OCI-LY7 (cell line): ENCODE measurements at regions not wholly inside any gene's neighbourhood (a gene's known extent, or its start where the extent isn't known, plus 50 kb on each side); places are given as distances from the start of the nearest gene placed in this dataset.

Experiments
- BruUV-seq: library from RNA; stranded (reverse); fragments of 400-500 nt; replicated peaks from 2 replicates; lab custom pipeline; 2021; lab: Mats Ljungman, UMichigan
- CTCF ChIA-PET: fragments of 300-600 bp; sonication (Branson Sonifier 250); formaldehyde crosslinking; loops from one replicate; lab custom pipeline; 2022; ENCODE audit warnings: antibody characterized with exemption; ENCODE audit not compliant: unreplicated experiment; lab: Charles Lee
- POLR2A ChIA-PET: fragments of 300-600 bp; sonication (Branson Sonifier 250); formaldehyde crosslinking; loops from one replicate; lab custom pipeline; 2022; ENCODE audit warnings: antibody characterized with exemption; lab: Charles Lee
- DNase-seq: peaks from one replicate; pipeline ENCODE4 v3.0.0-alpha.2; 2015; ENCODE audit warnings: low spot score
- H2AFZ ChIP-seq: fragments of 200-600 bp; sonication (generic), shearing (Covaris generic); 2 replicates; pipeline ENCODE4 v1.6.1; 2014; ENCODE audit warnings: mild to moderate bottlenecking, antibody characterized with exemption, low read length, moderate library complexity
- H3K27ac ChIP-seq: fragments of 200-600 bp; sonication (generic); 2 replicates; pipeline ENCODE4 v1.5.1; 2014; ENCODE audit warnings: mixed run types, low read depth, mild to moderate bottlenecking, moderate library complexity, low read length, inconsistent platforms; ENCODE audit not compliant: poor library complexity, severe bottlenecking
- H3K36me3 ChIP-seq: fragments of 200-600 bp; sonication (generic); 2 replicates; pipeline ENCODE4 v1.6.1; 2014; ENCODE audit warnings: mild to moderate bottlenecking, antibody characterized with exemption, low read length, moderate library complexity, mixed read lengths; ENCODE audit not compliant: insufficient read depth
- H3K4me1 ChIP-seq: fragments of 200-600 bp; sonication (generic); 2 replicates; pipeline ENCODE4 v1.5.1; 2014; ENCODE audit warnings: mild to moderate bottlenecking, low read length; ENCODE audit not compliant: insufficient read depth, poor library complexity, severe bottlenecking
- H3K4me2 ChIP-seq: fragments of 200-600 bp; sonication (generic); 2 replicates; pipeline ENCODE4 v1.6.1; 2014; ENCODE audit warnings: mild to moderate bottlenecking, low read length
- H3K4me3 ChIP-seq: fragments of 200-600 bp; sonication (generic); 2 replicates; pipeline ENCODE4 v1.5.1; 2014; ENCODE audit warnings: mild to moderate bottlenecking, low read depth, low read length; ENCODE audit not compliant: poor library complexity, severe bottlenecking
- H3K79me2 ChIP-seq: fragments of 200-600 bp; sonication (generic); 2 replicates; pipeline ENCODE4 v1.6.1; 2016; ENCODE audit warnings: low read depth, mild to moderate bottlenecking, low read length, moderate library complexity, mixed read lengths; ENCODE audit not compliant: insufficient read depth
- H3K9me2 ChIP-seq: fragments of 200-600 bp; sonication (generic); 2 replicates; pipeline ENCODE4 v1.6.1; 2016; ENCODE audit warnings: mild to moderate bottlenecking, low read length, mixed read lengths; ENCODE audit not compliant: insufficient read depth
- H3K9me3 ChIP-seq: fragments of 200-600 bp; sonication (generic); 2 replicates; pipeline ENCODE4 v1.6.1; 2014; ENCODE audit warnings: mild to moderate bottlenecking, mixed run types, low read length, mixed read lengths
- H4K20me1 ChIP-seq: fragments of 200-600 bp; sonication (generic); 2 replicates; pipeline ENCODE4 v1.6.1; 2014; ENCODE audit warnings: mild to moderate bottlenecking, antibody characterized with exemption, low read length, moderate library complexity, mixed read lengths; ENCODE audit not compliant: insufficient read depth
- EZH2phosphoT487 ChIP-seq: fragments of 200-600 bp; sonication (generic); IDR thresholded peaks from 2 replicates; pipeline ENCODE4 v1.6.1; 2018; ENCODE audit warnings: low read depth, borderline replicate concordance, mild to moderate bottlenecking, mixed run types, antibody characterized with exemption, low read length, moderate library complexity, mixed read lengths
- intact Hi-C: fragments of 100-400 bp; cut with micrococcal nuclease; formaldehyde crosslinking; loops from one replicate; pipeline ENCODE4 v1.10.0; 2022; ENCODE audit not compliant: unreplicated experiment
- TF ChIP-seq, protein P1 (sequence below): fragments of 200-600 bp; sonication (generic); conservative IDR thresholded peaks from 2 replicates; pipeline ENCODE4 v1.5.1; 2014; ENCODE audit warnings: mild to moderate bottlenecking, antibody characterized with exemption, low read length, moderate library complexity, mixed read lengths

DNA sequence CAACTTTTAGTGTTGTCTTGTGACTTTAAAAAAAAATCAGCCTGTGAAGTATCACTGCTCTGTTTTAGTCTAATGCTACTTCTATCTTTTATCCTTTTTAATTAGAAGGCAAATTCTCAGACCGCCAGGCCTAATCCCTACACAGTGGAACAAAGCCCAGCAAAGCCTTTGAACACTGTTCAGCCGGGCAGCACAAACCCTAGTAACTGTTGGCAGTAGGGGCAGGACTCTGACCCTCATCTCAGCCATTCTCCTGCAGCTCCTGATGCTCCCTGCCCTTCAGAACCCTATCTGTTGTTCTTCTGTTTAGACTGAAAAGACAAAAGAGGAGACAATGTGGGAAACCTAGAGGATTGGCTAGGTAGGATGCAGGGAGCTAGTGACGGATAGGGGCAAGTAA, 78.0 kb upstream of the OTX2 start:
- no peak overlapping the region for H3K4me3 ChIP-seq
- no peak for TF ChIP-seq EZH2phosphoT487
- TF ChIP-seq, protein P1, sequence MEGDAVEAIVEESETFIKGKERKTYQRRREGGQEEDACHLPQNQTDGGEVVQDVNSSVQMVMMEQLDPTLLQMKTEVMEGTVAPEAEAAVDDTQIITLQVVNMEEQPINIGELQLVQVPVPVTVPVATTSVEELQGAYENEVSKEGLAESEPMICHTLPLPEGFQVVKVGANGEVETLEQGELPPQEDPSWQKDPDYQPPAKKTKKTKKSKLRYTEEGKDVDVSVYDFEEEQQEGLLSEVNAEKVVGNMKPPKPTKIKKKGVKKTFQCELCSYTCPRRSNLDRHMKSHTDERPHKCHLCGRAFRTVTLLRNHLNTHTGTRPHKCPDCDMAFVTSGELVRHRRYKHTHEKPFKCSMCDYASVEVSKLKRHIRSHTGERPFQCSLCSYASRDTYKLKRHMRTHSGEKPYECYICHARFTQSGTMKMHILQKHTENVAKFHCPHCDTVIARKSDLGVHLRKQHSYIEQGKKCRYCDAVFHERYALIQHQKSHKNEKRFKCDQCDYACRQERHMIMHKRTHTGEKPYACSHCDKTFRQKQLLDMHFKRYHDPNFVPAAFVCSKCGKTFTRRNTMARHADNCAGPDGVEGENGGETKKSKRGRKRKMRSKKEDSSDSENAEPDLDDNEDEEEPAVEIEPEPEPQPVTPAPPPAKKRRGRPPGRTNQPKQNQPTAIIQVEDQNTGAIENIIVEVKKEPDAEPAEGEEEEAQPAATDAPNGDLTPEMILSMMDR: no peak
- H2AFZ ChIP-seq: no peak overlapping the region
- CTCF ChIA-PET: no interaction called here
- H3K9me3 ChIP-seq: no peaks in the 10 kb centered on the region
- H3K27ac ChIP-seq: no peak overlapping the region
- no peaks in the 10 kb centered on the region for H3K9me2 ChIP-seq
- BruUV-seq: no TSS peak
- no peaks in the 10 kb centered on the region for H4K20me1 ChIP-seq
- no peak overlapping the region for H3K4me2 ChIP-seq
- intact Hi-C loops: no loop called here
- no peaks in the 10 kb centered on the region for H3K36me3 ChIP-seq
- no peaks in the 10 kb centered on the region for H3K4me1 ChIP-seq
- no peaks in the 10 kb centered on the region for H3K79me2 ChIP-seq
- DNase-seq: no peak
- POLR2A ChIA-PET: no interaction called here

DNA sequence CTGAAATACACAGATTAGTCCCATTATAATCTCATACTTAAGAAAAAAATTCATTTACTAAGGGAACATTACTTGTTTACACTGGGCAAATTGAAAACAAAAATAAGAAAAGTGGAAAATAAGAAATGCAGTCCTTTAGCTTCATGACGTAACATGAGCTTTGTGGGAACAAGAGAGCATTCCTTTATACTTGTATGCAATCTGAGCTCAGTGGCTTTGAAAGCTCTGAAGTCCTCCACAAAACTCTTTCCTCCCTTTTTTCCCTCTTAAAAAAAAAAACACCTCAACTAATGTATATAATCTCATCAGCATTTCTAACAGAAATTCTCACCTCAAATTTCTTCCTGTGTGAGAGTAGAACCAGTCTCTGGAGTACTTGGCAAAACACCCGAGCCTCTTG, 76.9 kb upstream of the OTX2 start:
- Histone ChIP-seq H3K36me3 (no peaks in the 10 kb centered on the region), H3K9me3 (no peaks in the 10 kb centered on the region), H4K20me1 (no peaks in the 10 kb centered on the region), H3K4me1 (no peaks in the 10 kb centered on the region), H2AFZ (no peak overlapping the region), H3K4me3 (no peak overlapping the region), H3K27ac (no peak overlapping the region), H3K9me2 (no peaks in the 10 kb centered on the region), H3K4me2 (no peak overlapping the region), H3K79me2 (no peaks in the 10 kb centered on the region)
- no peak for DNase-seq
- no TSS peak for BruUV-seq
- ChIA-PET CTCF (no interaction called here), POLR2A (interaction anchor here (1.8 kb wide), 1 partner anchor 8 kb away, joined by 9 read pairs; no protein-coding TSS in a partner anchor)
- intact Hi-C loops: no loop called here
- TF ChIP-seq, protein P1: no peak
- no peak for TF ChIP-seq EZH2phosphoT487

DNA sequence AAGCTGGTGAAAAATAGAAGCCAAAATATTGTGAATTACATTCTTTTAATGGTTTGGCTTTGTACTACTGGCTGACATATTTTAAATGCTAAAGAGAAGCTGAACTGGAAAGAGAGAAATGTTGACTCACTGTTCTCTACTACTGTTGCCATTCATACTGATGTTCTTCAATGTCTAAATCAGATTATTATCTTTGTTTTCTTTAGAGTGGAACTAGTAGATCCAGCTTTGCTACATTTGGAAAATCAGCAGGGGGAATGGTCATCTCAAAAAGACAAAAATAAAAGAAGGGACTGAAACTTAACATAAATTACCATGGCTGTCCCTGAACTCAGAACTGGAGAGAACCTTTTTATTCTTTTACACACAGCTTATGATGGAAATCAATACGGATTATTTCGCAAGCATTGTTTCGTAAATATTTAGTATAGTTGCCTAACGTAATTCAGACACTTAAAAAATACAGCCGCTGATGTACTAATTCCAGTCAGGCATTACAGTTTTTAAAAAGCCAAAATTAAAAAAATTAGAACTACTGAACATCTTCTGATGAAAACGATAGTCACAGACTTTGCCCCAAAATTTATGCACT, 76.3 kb upstream of the OTX2 start:
- Histone ChIP-seq H3K79me2 (no peaks in the 10 kb centered on the region), H3K4me3 (no peak overlapping the region), H3K4me1 (no peaks in the 10 kb centered on the region), H2AFZ (no peak overlapping the region), H3K9me3 (no peaks in the 10 kb centered on the region), H3K36me3 (no peaks in the 10 kb centered on the region), H3K4me2 (no peak overlapping the region), H4K20me1 (no peaks in the 10 kb centered on the region), H3K27ac (no peak overlapping the region), H3K9me2 (no peaks in the 10 kb centered on the region)
- TF ChIP-seq EZH2phosphoT487: no peak
- TF ChIP-seq, protein P1: no peak
- no TSS peak for BruUV-seq
- DNase-seq: no peak
- POLR2A ChIA-PET: interaction anchor here (0.7 to 1.8 kb wide), 2 partner anchors 9 to 346 kb away, joined by 3 to 9 read pairs; no protein-coding TSS in a partner anchor
- CTCF ChIA-PET: no interaction called here
- intact Hi-C loops: no loop called here
